Panc1 (cell line): ENCODE measurements at regions not wholly inside any gene's neighbourhood (a gene's known extent, or its start where the extent isn't known, plus 50 kb on each side); places are given as distances from the start of the nearest gene placed in this dataset.

ENCODE experiments used
- CTCF ChIP-seq: fragments of 450-650 bp; IDR thresholded peaks from 2 replicates; pipeline ENCODE4 v1.5.1; 2017; ENCODE audit warnings: mild to moderate bottlenecking
- SIN3A ChIP-seq: IDR thresholded peaks from 2 replicates; pipeline ENCODE4 v1.6.1; 2012; ENCODE audit warnings: low read depth, mild to moderate bottlenecking, low read length, moderate library complexity, borderline replicate concordance; ENCODE audit not compliant: insufficient read depth

GRCh38 chr5:30843541-30843940 lies 349.9 kb upstream of the CDH6 start:
- no peak for TF ChIP-seq SIN3A
- no peak for TF ChIP-seq CTCF
